Sigmoid colon (tissue), 6 donors: ENCODE measurements at regions not wholly inside any gene's neighbourhood (a gene's known extent, or its start where the extent isn't known, plus 50 kb on each side); places are given as distances from the start of the nearest gene placed in this dataset.

Source experiments
- DNase-seq: peaks from one replicate; pipeline ENCODE4 v3.0.0-alpha.2; 2019
- H3K27ac ChIP-seq, 4 donors: fragments of 200-600 bp; sonication (generic); one replicate each; pipeline ENCODE4 v1.5.1; 2016 to 2019; ENCODE audit warnings: mild to moderate bottlenecking in 1 of 4
- H3K27me3 ChIP-seq, 3 donors: fragments of 200-600 bp; sonication (generic); one replicate each; pipeline ENCODE4 v1.5.1; 2019; ENCODE audit warnings: mild to moderate bottlenecking in 1 of 3
- H3K36me3 ChIP-seq, 4 donors: fragments of 200-600 bp; sonication (generic); one replicate each; pipeline ENCODE4 v1.5.1; 2016 to 2019
- H3K4me1 ChIP-seq, 4 donors: fragments of 200-600 bp; sonication (generic); one replicate each; pipeline ENCODE4 v1.5.1; 2017 to 2019
- H3K4me3 ChIP-seq, 4 donors: fragments of 200-600 bp; sonication (generic); one replicate each; pipeline ENCODE4 v1.5.1; 2017 to 2019; ENCODE audit warnings: mild to moderate bottlenecking in 2 of 4, moderate library complexity in 1 of 4
- H3K9me3 ChIP-seq, 4 donors: fragments of 200-600 bp in 3 of 4; sonication (generic) in 3 of 4; one replicate each; pipeline versions ENCODE4 v1.5.1 to v1.6.1; 2013 to 2019
- EP300 ChIP-seq, 4 donors: sonication (generic); formaldehyde crosslinking; IDR thresholded peaks; one replicate each; pipeline ENCODE4 v1.6.1; 2017; ENCODE audit warnings: antibody characterized with exemption in 4 of 4
- POLR2A ChIP-seq, 2 donors: fragments of 450-650 bp; IDR thresholded peaks; one replicate each; pipeline ENCODE4 v1.6.1; 2016; ENCODE audit warnings: antibody characterized with exemption in 2 of 2, mild to moderate bottlenecking in 2 of 2, moderate library complexity in 2 of 2
- POLR2AphosphoS5 ChIP-seq, 4 donors: sonication (generic); formaldehyde crosslinking; IDR thresholded peaks; one replicate each; pipeline ENCODE4 v1.6.1; 2017; ENCODE audit warnings: antibody characterized with exemption in 4 of 4
- WGBS, 2 donors: extraction: QIAGEN DNeasy Blood & Tissue Kit; methylation state at CpG; one replicate each; pipeline ENCODE4 v1.1.7; 2013; 5-methylcytosine and 5-hydroxymethylcytosine counted together
- intact Hi-C: fragments of 100-400 bp; cut with DNase I; formaldehyde crosslinking; loops from one replicate; pipeline ENCODE4 v1.15.1; 2023
- TF ChIP-seq, protein P1 (sequence below), 4 experiments: fragments of 450-650 bp in 3 of 4; fragments of 200-600 bp in 1 of 4; IDR thresholded peaks; one replicate each; pipeline ENCODE4 v1.5.1; 2016 to 2019; ENCODE audit warnings: antibody characterized with exemption in 4 of 4, mild to moderate bottlenecking in 3 of 4, moderate library complexity in 2 of 4
- donor health status: healthy with polysubstance abuse.
- donor health status: healthy.

GRCh38 chr11:34745195-34745594 lies 124.3 kb downstream of the EHF start:
- TF ChIP-seq, protein P1, sequence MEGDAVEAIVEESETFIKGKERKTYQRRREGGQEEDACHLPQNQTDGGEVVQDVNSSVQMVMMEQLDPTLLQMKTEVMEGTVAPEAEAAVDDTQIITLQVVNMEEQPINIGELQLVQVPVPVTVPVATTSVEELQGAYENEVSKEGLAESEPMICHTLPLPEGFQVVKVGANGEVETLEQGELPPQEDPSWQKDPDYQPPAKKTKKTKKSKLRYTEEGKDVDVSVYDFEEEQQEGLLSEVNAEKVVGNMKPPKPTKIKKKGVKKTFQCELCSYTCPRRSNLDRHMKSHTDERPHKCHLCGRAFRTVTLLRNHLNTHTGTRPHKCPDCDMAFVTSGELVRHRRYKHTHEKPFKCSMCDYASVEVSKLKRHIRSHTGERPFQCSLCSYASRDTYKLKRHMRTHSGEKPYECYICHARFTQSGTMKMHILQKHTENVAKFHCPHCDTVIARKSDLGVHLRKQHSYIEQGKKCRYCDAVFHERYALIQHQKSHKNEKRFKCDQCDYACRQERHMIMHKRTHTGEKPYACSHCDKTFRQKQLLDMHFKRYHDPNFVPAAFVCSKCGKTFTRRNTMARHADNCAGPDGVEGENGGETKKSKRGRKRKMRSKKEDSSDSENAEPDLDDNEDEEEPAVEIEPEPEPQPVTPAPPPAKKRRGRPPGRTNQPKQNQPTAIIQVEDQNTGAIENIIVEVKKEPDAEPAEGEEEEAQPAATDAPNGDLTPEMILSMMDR (IDR thresholded peaks at IDR 0.05) = no peak
- no peak for TF ChIP-seq EP300 (IDR thresholded peaks at IDR 0.05)
- no peak overlapping the region for H3K4me3 ChIP-seq
- H3K9me3 ChIP-seq = no peaks in the 10 kb centered on the region
- no peaks in the 10 kb centered on the region for H3K36me3 ChIP-seq
- no peaks in the 10 kb centered on the region for H3K4me1 ChIP-seq
- intact Hi-C loops = no loop called here
- 73 to 82% methylated on average over 3 of the region's 3 CpGs for WGBS, 2 donors
- DNase-seq = no peak
- H3K27me3 ChIP-seq = no peaks in the 10 kb centered on the region
- no peak overlapping the region for H3K27ac ChIP-seq

GRCh38 chr11:34744511-34744910 lies 123.6 kb downstream of the EHF start:
- DNase-seq = no peak
- no peaks in the 10 kb centered on the region for H3K36me3 ChIP-seq
- no peak overlapping the region for H3K27ac ChIP-seq
- intact Hi-C loops = no loop called here
- TF ChIP-seq POLR2A (IDR thresholded peaks at IDR 0.05) = no peak
- TF ChIP-seq, protein P1 (IDR thresholded peaks at IDR 0.05) = no peak
- no peak for TF ChIP-seq EP300 (IDR thresholded peaks at IDR 0.05)
- no peak for TF ChIP-seq POLR2AphosphoS5 (IDR thresholded peaks at IDR 0.05)
- no peaks in the 10 kb centered on the region for H3K9me3 ChIP-seq
- no peaks in the 10 kb centered on the region for H3K27me3 ChIP-seq
- H3K4me3 ChIP-seq = no peak overlapping the region
- no peaks in the 10 kb centered on the region for H3K4me1 ChIP-seq
- 93 to 96% methylated on average over 3 of the region's 3 CpGs for WGBS, 2 donors

DNA sequence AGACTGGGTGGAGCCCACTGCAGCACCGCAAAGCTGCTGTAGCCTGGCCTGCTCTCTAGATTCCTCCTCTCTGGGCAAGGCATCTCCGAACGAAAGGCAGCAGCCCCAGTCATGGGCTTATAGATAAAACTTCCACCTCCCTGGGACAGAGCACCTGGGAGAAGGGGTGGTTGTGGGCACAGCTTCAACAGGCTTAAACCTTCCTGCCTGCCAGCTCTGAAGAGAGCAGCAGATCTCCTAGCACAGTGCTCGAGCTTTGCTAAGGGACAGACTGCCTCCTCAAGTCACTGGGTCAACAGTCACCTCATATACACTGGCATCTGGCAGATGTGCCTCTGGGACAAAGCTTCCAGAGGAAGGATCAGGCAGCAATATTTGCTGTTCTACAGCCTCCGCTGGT lies 117.3 kb downstream of the EHF start:
- intact Hi-C loops = no loop called here
- TF ChIP-seq POLR2AphosphoS5 (IDR thresholded peaks at IDR 0.05) (no peak), EP300 (IDR thresholded peaks at IDR 0.05) (no peak), POLR2A (IDR thresholded peaks at IDR 0.05) (no peak)
- TF ChIP-seq, protein P1 (IDR thresholded peaks at IDR 0.05) = no peak
- 90 to 95% methylated on average over 5 of the region's 5 CpGs for WGBS, 2 donors
- H3K9me3 ChIP-seq = peaks cover 0 to 6% (median 0%) of the 10 kb centered on the region in 4 donors
- no peaks in the 10 kb centered on the region for H3K36me3 ChIP-seq
- H3K4me1 ChIP-seq = no peaks in the 10 kb centered on the region
- no peak overlapping the region for H3K27ac ChIP-seq
- DNase-seq = no peak
- H3K4me3 ChIP-seq = no peak overlapping the region
- H3K27me3 ChIP-seq = no peaks in the 10 kb centered on the region

DNA sequence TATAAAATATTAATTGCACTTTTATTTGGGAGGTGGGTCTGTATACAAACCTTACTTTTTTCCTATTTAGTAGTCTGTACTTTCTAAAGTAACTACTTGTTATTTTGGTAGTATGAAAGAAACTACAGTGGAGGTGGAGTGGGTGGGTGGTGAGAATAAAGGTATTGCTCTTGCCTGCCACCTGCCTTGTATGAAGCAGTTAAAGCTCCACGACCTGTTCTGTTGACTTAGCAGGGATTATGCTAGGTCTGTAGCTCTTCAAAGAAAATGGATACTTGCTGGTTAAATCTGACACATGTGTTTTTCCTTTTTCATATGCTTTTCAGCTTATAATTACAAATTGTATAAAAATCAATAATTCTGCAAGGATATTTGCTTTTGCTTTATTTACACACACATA lies 111.9 kb downstream of the EHF start:
- Histone ChIP-seq H3K36me3 (no peaks in the 10 kb centered on the region), H3K4me1 (no peaks in the 10 kb centered on the region), H3K4me3 (no peak overlapping the region), H3K9me3 (peaks cover 0 to 6% (median 0%) of the 10 kb centered on the region in 4 donors), H3K27ac (no peak overlapping the region), H3K27me3 (no peaks in the 10 kb centered on the region)
- no peak for TF ChIP-seq POLR2A (IDR thresholded peaks at IDR 0.05)
- WGBS, 2 donors = 8 to 45% methylated on average over 1 of the region's 1 CpG
- intact Hi-C loops = no loop called here
- DNase-seq = no peak

DNA sequence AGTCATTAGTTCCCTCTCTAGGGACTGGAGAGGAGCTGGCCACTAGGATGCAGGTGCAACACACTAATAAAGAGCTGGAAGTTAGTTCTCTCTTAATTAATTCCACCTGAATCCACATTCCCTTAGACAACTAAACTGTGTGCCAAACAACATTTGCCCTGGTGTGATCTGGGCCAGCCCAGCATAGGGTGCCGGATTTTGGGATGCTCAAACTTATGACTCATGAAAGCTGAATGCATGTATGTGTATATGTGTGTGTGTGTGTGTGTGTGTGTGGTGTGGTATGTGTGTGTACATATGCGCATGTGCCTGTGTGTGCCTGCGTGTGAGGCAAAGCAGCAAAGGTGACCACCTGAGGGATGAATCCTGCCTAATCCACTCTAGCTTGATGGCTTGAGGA lies 110.7 kb downstream of the EHF start:
- WGBS, 2 donors = 92 to 94% methylated on average over 3 of the region's 3 CpGs

More for the DNA sequence above, 110.7 kb downstream of the EHF start:
- Histone ChIP-seq H3K27me3 (no peaks in the 10 kb centered on the region), H3K9me3 (no peaks in the 10 kb centered on the region), H3K36me3 (no peaks in the 10 kb centered on the region), H3K4me3 (no peak overlapping the region), H3K27ac (no peak overlapping the region), H3K4me1 (no peaks in the 10 kb centered on the region)
- intact Hi-C loops = no loop called here
- TF ChIP-seq POLR2AphosphoS5 (IDR thresholded peaks at IDR 0.05) = no peak
- TF ChIP-seq, protein P1 (IDR thresholded peaks at IDR 0.05) = no peak
- no peak for TF ChIP-seq EP300 (IDR thresholded peaks at IDR 0.05)
- no peak for TF ChIP-seq POLR2A (IDR thresholded peaks at IDR 0.05)
- DNase-seq = no peak
